HepG2 (cell line): ENCODE measurements at regions not wholly inside any gene's neighbourhood (a gene's known extent, or its start where the extent isn't known, plus 50 kb on each side); places are given as distances from the start of the nearest gene placed in this dataset.

ENCODE experiments used
- EZH2 ChIP-seq: conservative IDR thresholded peaks from 2 replicates; pipeline ENCODE4 v1.6.1; 2012; ENCODE audit warnings: mild to moderate bottlenecking, low read depth, low read length, moderate library complexity
- POLR2A ChIP-seq, 2 experiments: IDR thresholded peaks; 2 replicates each; pipeline ENCODE4 v1.6.1; 2011; ENCODE audit warnings: low read depth in 2 of 2, low read length in 2 of 2, mild to moderate bottlenecking in 1 of 2, moderate library complexity in 1 of 2; ENCODE audit not compliant: insufficient read depth in 1 of 2
- SOX6 ChIP-seq, 2 experiments: fragments of 450-650 bp in 1 of 2; sonication (generic) in 1 of 2; formaldehyde crosslinking in 1 of 2; IDR thresholded peaks; 2 replicates each; pipeline versions ENCODE4 v1.4.0 to v1.6.1; 2017 to 2020; ENCODE audit warnings: antibody characterized with exemption in 1 of 2, mild to moderate bottlenecking in 1 of 2, missing genetic modification reagents in 1 of 2
- TF ChIP-seq, protein P1 (sequence below): sonication (generic); formaldehyde crosslinking; IDR thresholded peaks from 2 replicates; pipeline ENCODE4 v1.8.1; 2023; ENCODE audit warnings: mild to moderate bottlenecking, missing genetic modification reagents
- TF ChIP-seq, protein P2 (sequence below): sonication (generic); formaldehyde crosslinking; IDR thresholded peaks from 2 replicates; pipeline ENCODE4 v1.5.0; 2020; ENCODE audit warnings: mild to moderate bottlenecking, missing genetic modification reagents, moderate library complexity
- TF ChIP-seq, protein P3 (sequence below): IDR thresholded peaks from 2 replicates; pipeline ENCODE4 v1.6.1; 2016

DNA sequence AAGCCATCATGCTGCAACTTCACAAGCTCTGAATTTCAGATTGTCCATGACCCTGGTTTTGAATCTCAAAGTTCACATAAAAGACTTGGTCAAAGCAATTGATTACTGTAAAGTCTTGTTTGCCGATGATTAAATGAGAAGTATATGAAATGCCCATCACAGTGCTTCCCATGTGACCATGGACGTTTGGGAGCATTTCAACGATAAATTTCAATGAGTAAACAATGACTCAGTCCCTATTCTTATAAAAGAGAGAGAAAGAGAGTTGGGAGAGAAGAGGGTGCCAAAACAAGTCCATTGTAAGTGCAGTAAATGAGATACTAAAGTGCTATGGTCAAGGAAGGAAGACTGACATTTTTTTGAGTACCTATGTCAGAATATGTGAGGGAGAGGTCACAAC, 276.9 kb downstream of the SOX9 start:
- TF ChIP-seq, protein P1, sequence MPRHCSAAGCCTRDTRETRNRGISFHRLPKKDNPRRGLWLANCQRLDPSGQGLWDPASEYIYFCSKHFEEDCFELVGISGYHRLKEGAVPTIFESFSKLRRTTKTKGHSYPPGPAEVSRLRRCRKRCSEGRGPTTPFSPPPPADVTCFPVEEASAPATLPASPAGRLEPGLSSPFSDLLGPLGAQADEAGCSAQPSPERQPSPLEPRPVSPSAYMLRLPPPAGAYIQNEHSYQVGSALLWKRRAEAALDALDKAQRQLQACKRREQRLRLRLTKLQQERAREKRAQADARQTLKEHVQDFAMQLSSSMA (CRISPR knock-in tag): no peak
- TF ChIP-seq, protein P2, sequence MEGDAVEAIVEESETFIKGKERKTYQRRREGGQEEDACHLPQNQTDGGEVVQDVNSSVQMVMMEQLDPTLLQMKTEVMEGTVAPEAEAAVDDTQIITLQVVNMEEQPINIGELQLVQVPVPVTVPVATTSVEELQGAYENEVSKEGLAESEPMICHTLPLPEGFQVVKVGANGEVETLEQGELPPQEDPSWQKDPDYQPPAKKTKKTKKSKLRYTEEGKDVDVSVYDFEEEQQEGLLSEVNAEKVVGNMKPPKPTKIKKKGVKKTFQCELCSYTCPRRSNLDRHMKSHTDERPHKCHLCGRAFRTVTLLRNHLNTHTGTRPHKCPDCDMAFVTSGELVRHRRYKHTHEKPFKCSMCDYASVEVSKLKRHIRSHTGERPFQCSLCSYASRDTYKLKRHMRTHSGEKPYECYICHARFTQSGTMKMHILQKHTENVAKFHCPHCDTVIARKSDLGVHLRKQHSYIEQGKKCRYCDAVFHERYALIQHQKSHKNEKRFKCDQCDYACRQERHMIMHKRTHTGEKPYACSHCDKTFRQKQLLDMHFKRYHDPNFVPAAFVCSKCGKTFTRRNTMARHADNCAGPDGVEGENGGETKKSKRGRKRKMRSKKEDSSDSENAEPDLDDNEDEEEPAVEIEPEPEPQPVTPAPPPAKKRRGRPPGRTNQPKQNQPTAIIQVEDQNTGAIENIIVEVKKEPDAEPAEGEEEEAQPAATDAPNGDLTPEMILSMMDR (CRISPR knock-in tag): no peak
- TF ChIP-seq POLR2A (IDR thresholded peaks at IDR 0.05; ENCODE audit: insufficient read depth in 1 of 2, low read depth in 2 of 2, low read length in 2 of 2) (no peak), EZH2 (no peak), SOX6 (IDR thresholded peaks at IDR 0.05) (no peak), SOX6 (CRISPR knock-in tag; IDR thresholded peaks at IDR 0.05) (no peak)
- TF ChIP-seq, protein P3, sequence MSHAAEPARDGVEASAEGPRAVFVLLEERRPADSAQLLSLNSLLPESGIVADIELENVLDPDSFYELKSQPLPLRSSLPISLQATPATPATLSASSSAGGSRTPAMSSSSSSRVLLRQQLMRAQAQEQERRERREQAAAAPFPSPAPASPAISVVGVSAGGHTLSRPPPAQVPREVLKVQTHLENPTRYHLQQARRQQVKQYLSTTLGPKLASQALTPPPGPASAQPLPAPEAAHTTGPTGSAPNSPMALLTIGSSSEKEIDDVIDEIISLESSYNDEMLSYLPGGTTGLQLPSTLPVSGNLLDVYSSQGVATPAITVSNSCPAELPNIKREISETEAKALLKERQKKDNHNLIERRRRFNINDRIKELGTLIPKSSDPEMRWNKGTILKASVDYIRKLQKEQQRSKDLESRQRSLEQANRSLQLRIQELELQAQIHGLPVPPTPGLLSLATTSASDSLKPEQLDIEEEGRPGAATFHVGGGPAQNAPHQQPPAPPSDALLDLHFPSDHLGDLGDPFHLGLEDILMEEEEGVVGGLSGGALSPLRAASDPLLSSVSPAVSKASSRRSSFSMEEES: no peak
